DND-41 (cell line): ENCODE measurements at regions not wholly inside any gene's neighbourhood (a gene's known extent, or its start where the extent isn't known, plus 50 kb on each side); places are given as distances from the start of the nearest gene placed in this dataset.

Experiments used
- EZH2 ChIP-seq: IDR thresholded peaks from 3 replicates; pipeline ENCODE4 v1.6.1; 2012; ENCODE audit warnings: borderline replicate concordance, low read depth, mild to moderate bottlenecking, moderate library complexity, low read length, inconsistent platforms; ENCODE audit not compliant: severe bottlenecking
- TF ChIP-seq, protein P1 (sequence below): IDR thresholded peaks from 2 replicates; pipeline ENCODE4 v1.5.1; 2012; ENCODE audit warnings: borderline replicate concordance, low read length, moderate library complexity, mild to moderate bottlenecking; ENCODE audit not compliant: poor library complexity, severe bottlenecking; ENCODE audit errors: extremely low read depth

- TF ChIP-seq, protein P1, sequence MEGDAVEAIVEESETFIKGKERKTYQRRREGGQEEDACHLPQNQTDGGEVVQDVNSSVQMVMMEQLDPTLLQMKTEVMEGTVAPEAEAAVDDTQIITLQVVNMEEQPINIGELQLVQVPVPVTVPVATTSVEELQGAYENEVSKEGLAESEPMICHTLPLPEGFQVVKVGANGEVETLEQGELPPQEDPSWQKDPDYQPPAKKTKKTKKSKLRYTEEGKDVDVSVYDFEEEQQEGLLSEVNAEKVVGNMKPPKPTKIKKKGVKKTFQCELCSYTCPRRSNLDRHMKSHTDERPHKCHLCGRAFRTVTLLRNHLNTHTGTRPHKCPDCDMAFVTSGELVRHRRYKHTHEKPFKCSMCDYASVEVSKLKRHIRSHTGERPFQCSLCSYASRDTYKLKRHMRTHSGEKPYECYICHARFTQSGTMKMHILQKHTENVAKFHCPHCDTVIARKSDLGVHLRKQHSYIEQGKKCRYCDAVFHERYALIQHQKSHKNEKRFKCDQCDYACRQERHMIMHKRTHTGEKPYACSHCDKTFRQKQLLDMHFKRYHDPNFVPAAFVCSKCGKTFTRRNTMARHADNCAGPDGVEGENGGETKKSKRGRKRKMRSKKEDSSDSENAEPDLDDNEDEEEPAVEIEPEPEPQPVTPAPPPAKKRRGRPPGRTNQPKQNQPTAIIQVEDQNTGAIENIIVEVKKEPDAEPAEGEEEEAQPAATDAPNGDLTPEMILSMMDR: no peak
- TF ChIP-seq EZH2: no peak
Observed at GRCh38 chr12:127861406-127861805, 405.6 kb upstream of the TMEM132C start.
